Uterus (tissue), 3 donors: ENCODE measurements at regions not wholly inside any gene's neighbourhood (a gene's known extent, or its start where the extent isn't known, plus 50 kb on each side); places are given as distances from the start of the nearest gene placed in this dataset.

Source experiments
- DNase-seq, 2 donors: peaks; one replicate each; pipeline ENCODE4 v3.0.0-alpha.2; 2019 to 2020
- H3K27ac ChIP-seq, 2 donors: fragments of 200-600 bp; sonication (generic); 1 replicate in 1 of 2; 2 replicates in 1 of 2; pipeline ENCODE4 v1.5.1; 2016 to 2018
- H3K27me3 ChIP-seq, 2 donors: fragments of 200-600 bp; sonication (generic); one replicate each; pipeline ENCODE4 v1.5.1; 2018 to 2019; ENCODE audit warnings: control low read depth in 1 of 2
- H3K36me3 ChIP-seq, 2 donors: fragments of 200-600 bp; sonication (generic); one replicate each; pipeline ENCODE4 v1.5.1; 2019; ENCODE audit warnings: control low read depth in 1 of 2
- H3K4me1 ChIP-seq, 2 donors: fragments of 200-600 bp; sonication (generic); one replicate each; pipeline ENCODE4 v1.5.1; 2018 to 2019; ENCODE audit warnings: control low read depth in 1 of 2
- H3K4me3 ChIP-seq, 2 donors: fragments of 200-600 bp; sonication (generic); 1 replicate in 1 of 2; 2 replicates in 1 of 2; pipeline ENCODE4 v1.5.1; 2018 to 2019; ENCODE audit warnings: mild to moderate bottlenecking in 1 of 2
- H3K9me3 ChIP-seq, 2 donors: fragments of 200-600 bp; sonication (generic); one replicate each; pipeline ENCODE4 v1.5.1; 2019; ENCODE audit warnings: control low read depth in 1 of 2
- CTCF ChIP-seq, 4 experiments: fragments of 200-600 bp in 2 of 4; fragments of 450-650 bp in 2 of 4; sonication (generic) in 2 of 4; IDR thresholded peaks; one replicate each; pipeline ENCODE4 v1.5.1; 2016 to 2019; ENCODE audit warnings: antibody characterized with exemption in 4 of 4, mild to moderate bottlenecking in 2 of 4, moderate library complexity in 1 of 4
- POLR2A ChIP-seq, 2 donors: fragments of 450-650 bp; IDR thresholded peaks; one replicate each; pipeline ENCODE4 v1.6.1; 2016; ENCODE audit warnings: antibody characterized with exemption in 2 of 2, mild to moderate bottlenecking in 1 of 2, moderate library complexity in 1 of 2
- intact Hi-C: fragments of 100-400 bp; cut with DNase I; formaldehyde crosslinking; loops from one replicate; pipeline ENCODE4 v1.15.1; 2023; ENCODE audit warnings: low total_unique reads
- donor health status: DM: yes; HTN: yes; CAD: no.

GRCh38 chr1:194889310-194889709 is 1702.9 kb upstream of the B3GALT2 start:
- H3K9me3 ChIP-seq, result no peaks in the 10 kb centered on the region
- intact Hi-C loops, result no loop called here
- no peak overlapping the region for H3K4me3 ChIP-seq
- no peaks in the 10 kb centered on the region for H3K36me3 ChIP-seq
- no peaks in the 10 kb centered on the region for H3K27me3 ChIP-seq
- TF ChIP-seq POLR2A (IDR thresholded peaks at IDR 0.05), result no peak
- TF ChIP-seq CTCF (IDR thresholded peaks at IDR 0.05), result no peak
- H3K4me1 ChIP-seq, result no peaks in the 10 kb centered on the region
- no peak overlapping the region for H3K27ac ChIP-seq
- DNase-seq, result no peak

- Histone ChIP-seq H3K27me3 (no peaks in the 10 kb centered on the region), H3K27ac (no peak overlapping the region), H3K36me3 (no peaks in the 10 kb centered on the region), H3K4me3 (no peak overlapping the region), H3K9me3 (no peaks in the 10 kb centered on the region), H3K4me1 (no peaks in the 10 kb centered on the region)
- intact Hi-C loops, result no loop called here
- TF ChIP-seq CTCF (IDR thresholded peaks at IDR 0.05), result no peak
- no peak for TF ChIP-seq POLR2A (IDR thresholded peaks at IDR 0.05)
- DNase-seq, result no peak
Measured at GRCh38 chr1:194870860-194871259, 1684.4 kb upstream of the B3GALT2 start.

DNA sequence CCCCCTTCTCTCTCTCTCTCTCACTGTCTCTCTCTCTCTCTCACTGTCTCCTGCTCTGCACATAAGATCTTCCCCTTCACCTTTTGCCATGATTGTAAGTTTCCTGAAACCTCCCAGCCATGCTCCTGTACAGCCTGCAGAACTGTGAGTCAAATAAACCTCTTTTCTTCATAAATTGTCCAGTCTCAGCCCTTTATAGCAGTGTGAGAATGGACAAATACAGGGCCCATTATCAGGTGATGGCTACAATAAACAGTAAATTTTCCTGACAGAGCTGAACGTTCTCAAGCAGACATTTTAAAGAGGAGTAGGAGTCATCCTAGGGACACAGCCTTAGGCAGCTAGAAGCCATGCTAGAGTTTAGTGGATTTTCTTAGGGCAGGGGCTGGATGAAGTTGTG is 1679.7 kb upstream of the B3GALT2 start:
- Histone ChIP-seq H3K4me3 (no peak overlapping the region), H3K27ac (no peak overlapping the region), H3K36me3 (no peaks in the 10 kb centered on the region), H3K9me3 (no peaks in the 10 kb centered on the region), H3K4me1 (no peaks in the 10 kb centered on the region), H3K27me3 (no peaks in the 10 kb centered on the region)
- intact Hi-C loops, result no loop called here
- TF ChIP-seq CTCF (IDR thresholded peaks at IDR 0.05) (no peak), POLR2A (IDR thresholded peaks at IDR 0.05) (no peak)
- no peak for DNase-seq

- H3K4me1 ChIP-seq, result no peaks in the 10 kb centered on the region
- no peaks in the 10 kb centered on the region for H3K9me3 ChIP-seq
- no peak overlapping the region for H3K27ac ChIP-seq
- H3K36me3 ChIP-seq, result no peaks in the 10 kb centered on the region
- no peaks in the 10 kb centered on the region for H3K27me3 ChIP-seq
- DNase-seq, result no peak
- H3K4me3 ChIP-seq, result no peak overlapping the region
- TF ChIP-seq CTCF (IDR thresholded peaks at IDR 0.05) (no peak), POLR2A (IDR thresholded peaks at IDR 0.05) (no peak)
- intact Hi-C loops, result no loop called here
Measured at GRCh38 chr1:194865383-194865782, 1679.0 kb upstream of the B3GALT2 start.

- Histone ChIP-seq H3K4me1 (no peaks in the 10 kb centered on the region), H3K36me3 (no peaks in the 10 kb centered on the region), H3K27ac (no peak overlapping the region), H3K9me3 (no peaks in the 10 kb centered on the region), H3K27me3 (no peaks in the 10 kb centered on the region), H3K4me3 (no peak overlapping the region)
- no peak for DNase-seq
- no peak for TF ChIP-seq POLR2A (IDR thresholded peaks at IDR 0.05)
- TF ChIP-seq CTCF (IDR thresholded peaks at IDR 0.05), result no peak
- intact Hi-C loops, result no loop called here
Measured at GRCh38 chr1:194862129-194862528, 1675.7 kb upstream of the B3GALT2 start.
